ENCODE measurements at regions not wholly inside any gene's neighbourhood (a gene's known extent, or its start where the extent isn't known, plus 50 kb on each side); places are given as distances from the start of the nearest gene placed in this dataset.

- H3K4me3 ChIP-seq (ENCODE audit: low read length) = no peak overlapping the region
- no peak for DNase-seq (ENCODE audit: low read depth)
- no peak for TF ChIP-seq CTCF (IDR thresholded peaks at IDR 0.05; ENCODE audit: insufficient read depth, low read depth, low read length, missing control alignments)
These were observed 661.1 kb downstream of the NPHP4 start for GRCh38 chr1:5331101-5331500.

GRCh38 chr1:5329068-5329739 lies 663.0 kb downstream of the NPHP4 start:
- TF ChIP-seq CTCF (IDR thresholded peaks at IDR 0.05; ENCODE audit: insufficient read depth, low read depth, low read length, missing control alignments) = no peak
- DNase-seq (ENCODE audit: low read depth) = no peak
- no peak overlapping the region for H3K4me3 ChIP-seq (ENCODE audit: low read length)

GRCh38 chr1:5324883-5325282 lies 667.3 kb downstream of the NPHP4 start:
- no peak for TF ChIP-seq CTCF (IDR thresholded peaks at IDR 0.05; ENCODE audit: insufficient read depth, low read depth, low read length, missing control alignments)
- DNase-seq (ENCODE audit: low read depth) = no peak
- H3K4me3 ChIP-seq (ENCODE audit: low read length) = no peak overlapping the region

GRCh38 chr1:5318143-5318816 lies 663.9 kb downstream of the AJAP1 start:
- no peak overlapping the region for H3K4me3 ChIP-seq (ENCODE audit: low read length)
- TF ChIP-seq CTCF (IDR thresholded peaks at IDR 0.05; ENCODE audit: insufficient read depth, low read depth, low read length, missing control alignments) = no peak
- DNase-seq (ENCODE audit: low read depth) = no peak

GRCh38 chr1:5317391-5317790 lies 663.0 kb downstream of the AJAP1 start:
- no peak for TF ChIP-seq CTCF (IDR thresholded peaks at IDR 0.05; ENCODE audit: insufficient read depth, low read depth, low read length, missing control alignments)

GRCh38 chr1:5312862-5313261 lies 658.5 kb downstream of the AJAP1 start:
- no peak for DNase-seq (ENCODE audit: low read depth)
- no peak for TF ChIP-seq CTCF (IDR thresholded peaks at IDR 0.05; ENCODE audit: insufficient read depth, low read depth, low read length, missing control alignments)
- H3K4me3 ChIP-seq (ENCODE audit: low read length) = no peak overlapping the region

More at GRCh38 chr1:5317391-5317790, 663.0 kb downstream of the AJAP1 start:
- no peak overlapping the region for H3K4me3 ChIP-seq (ENCODE audit: low read length)
- DNase-seq (ENCODE audit: low read depth) = no peak

- no peak overlapping the region for H3K4me3 ChIP-seq (ENCODE audit: low read length)
- no peak for TF ChIP-seq CTCF (IDR thresholded peaks at IDR 0.05; ENCODE audit: insufficient read depth, low read depth, low read length, missing control alignments)
- no peak for DNase-seq (ENCODE audit: low read depth)
These were observed 657.9 kb downstream of the AJAP1 start for GRCh38 chr1:5312293-5312674.
